LNCaP clone FGC (cell line): ENCODE measurements at regions not wholly inside any gene's neighbourhood (a gene's known extent, or its start where the extent isn't known, plus 50 kb on each side); places are given as distances from the start of the nearest gene placed in this dataset.
"Not testable (repeated sequence)": the region's sequence is repeated elsewhere in the genome, so short reads cannot be mapped to it uniquely, and the experiment has no call there.

Experiments used
- DNase-seq: peaks from one replicate; pipeline ENCODE4 v3.0.0-alpha.2; 2011; ENCODE audit warnings: low read depth
- H3K4me3 ChIP-seq: 2 replicates; pipeline ENCODE4 v1.5.1; 2011; ENCODE audit warnings: mild to moderate bottlenecking, low read depth, low read length, control low read depth
- CTCF ChIP-seq: IDR thresholded peaks from 2 replicates; pipeline ENCODE4 v1.5.1; 2012; ENCODE audit warnings: mild to moderate bottlenecking; ENCODE audit not compliant: control insufficient read depth, insufficient read depth; ENCODE audit errors: extremely low read depth

DNA sequence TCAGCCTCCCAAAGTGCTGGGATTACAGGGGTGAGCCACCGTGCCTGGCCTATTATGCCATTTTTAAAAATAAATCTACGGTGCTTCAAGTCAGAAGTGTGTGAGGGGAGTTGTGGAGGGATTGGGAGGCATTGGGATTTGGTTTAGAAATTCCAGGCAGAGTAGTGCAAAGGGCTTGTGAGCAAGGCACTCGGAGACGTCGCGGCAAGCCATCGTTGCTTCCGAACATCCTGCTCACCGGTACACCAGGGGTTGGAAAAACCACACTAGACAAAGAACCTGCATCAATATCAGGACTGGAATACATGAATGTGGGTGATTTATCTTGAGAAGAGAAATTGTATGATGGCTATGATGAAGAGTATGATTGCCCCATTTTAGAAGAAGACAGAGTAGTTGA lies 227.0 kb downstream of the ALG10 start:
- no peak for DNase-seq
- TF ChIP-seq CTCF, result no peak
- no peak overlapping the region for H3K4me3 ChIP-seq

DNA sequence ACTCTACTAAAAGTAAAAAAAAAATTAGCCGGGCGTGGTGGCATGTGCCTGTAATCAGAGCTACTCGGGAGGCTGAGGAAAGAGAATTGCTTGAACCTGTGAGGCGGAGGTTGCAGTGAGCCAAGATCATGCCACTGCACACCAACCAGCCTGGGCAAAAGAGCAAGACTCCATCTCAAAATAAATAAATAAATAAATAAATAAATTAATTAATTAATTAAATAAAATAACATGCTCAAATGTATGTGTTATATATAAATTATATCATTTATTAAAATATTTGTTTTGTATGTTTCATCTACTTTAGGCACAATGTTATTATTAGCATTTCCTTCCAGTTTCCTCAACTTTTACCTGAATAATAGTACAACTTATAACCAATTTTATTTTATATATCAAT lies 229.6 kb downstream of the ALG10 start:
- DNase-seq, H3K4me3 ChIP-seq: not testable (repeated sequence)

DNA sequence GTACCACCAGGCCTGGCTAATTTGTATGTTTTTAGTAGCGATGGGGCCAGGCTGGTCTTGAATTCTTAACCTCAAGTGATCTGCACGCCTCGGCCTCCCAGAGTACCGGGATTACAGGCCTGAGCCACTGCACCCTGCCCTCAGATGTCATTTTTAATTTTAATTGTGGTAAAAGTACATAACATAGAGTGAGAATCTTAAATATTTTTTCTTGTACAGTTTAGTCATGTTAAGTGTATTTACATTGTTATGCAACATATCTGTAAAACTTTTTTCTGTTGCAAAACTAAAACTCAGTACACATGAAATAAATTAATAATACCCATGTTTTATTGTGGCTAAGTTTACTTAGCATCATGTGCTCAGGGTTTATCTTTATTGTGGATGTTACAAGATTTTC lies 231.4 kb downstream of the ALG10 start:
- TF ChIP-seq CTCF, result no peak
- H3K4me3 ChIP-seq, result no peak overlapping the region
- DNase-seq, result peak; percentile 80

- TF ChIP-seq CTCF, result no peak
- no peak overlapping the region for H3K4me3 ChIP-seq
- DNase-seq, result no peak
These were observed 234.8 kb downstream of the ALG10 start for GRCh38 chr12:34257093-34257492.

- not testable (repeated sequence) for H3K4me3 ChIP-seq, DNase-seq
These were observed 239.8 kb downstream of the ALG10 start for GRCh38 chr12:34262140-34262539.

DNA sequence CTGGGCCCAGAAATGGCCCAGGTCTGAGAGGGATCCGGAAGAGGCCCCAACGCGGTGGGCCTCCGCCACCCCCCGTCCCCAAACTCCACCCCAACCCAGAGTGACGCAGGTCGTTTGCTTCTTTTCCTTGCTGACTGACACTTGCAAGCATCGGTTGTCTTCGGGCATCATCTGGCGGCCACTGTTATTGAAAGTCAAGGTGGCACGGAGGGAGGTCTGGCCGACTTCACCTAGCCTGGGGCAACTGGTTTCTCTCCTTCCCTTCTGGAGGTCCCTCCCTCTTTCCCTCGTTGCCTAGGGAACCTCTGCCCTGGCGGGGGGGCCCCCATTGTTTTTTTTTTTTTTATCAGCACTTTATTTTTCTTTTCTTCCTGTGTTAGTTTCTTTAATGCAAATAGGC lies 241.8 kb downstream of the ALG10 start:
- H3K4me3 ChIP-seq, result no peak overlapping the region
- DNase-seq, result no peak
- TF ChIP-seq CTCF, result no peak

GRCh38 chr12:34273703-34274102 lies 251.4 kb downstream of the ALG10 start:
- not testable (repeated sequence) for DNase-seq, H3K4me3 ChIP-seq

GRCh38 chr12:34275129-34275528 lies 252.8 kb downstream of the ALG10 start:
- no peak for TF ChIP-seq CTCF
- no peak overlapping the region for H3K4me3 ChIP-seq
- DNase-seq, result no peak

DNA sequence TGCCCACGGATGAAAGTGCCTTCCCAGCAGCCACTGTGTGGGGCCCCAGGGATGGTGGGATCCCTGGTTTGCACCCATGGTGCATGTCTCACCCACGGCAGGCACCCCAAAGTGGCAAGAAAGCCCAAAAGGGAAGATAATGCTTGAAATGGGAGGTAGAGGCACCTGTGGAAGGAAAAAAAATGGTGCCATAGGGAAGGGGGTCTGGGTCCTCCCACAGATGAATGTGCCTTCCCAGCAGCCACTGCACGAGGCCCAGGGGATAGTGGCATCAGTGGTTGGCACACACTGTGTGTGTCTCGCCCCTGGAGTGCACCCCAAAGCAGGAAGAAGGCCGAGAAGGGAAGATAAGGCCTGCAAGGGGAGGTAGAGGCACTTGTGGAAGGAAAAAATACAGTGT lies 264.2 kb downstream of the ALG10 start:
- no peak for TF ChIP-seq CTCF
- no peak for DNase-seq
- no peak overlapping the region for H3K4me3 ChIP-seq
